Left lobe of liver (tissue), 2 donors: ENCODE measurements at regions not wholly inside any gene's neighbourhood (a gene's known extent, or its start where the extent isn't known, plus 50 kb on each side); places are given as distances from the start of the nearest gene placed in this dataset.
A peak's percentile ranks its signal among the peaks of the same experiment; 100 is the strongest.
"Not testable (repeated sequence)": the region's sequence is repeated elsewhere in the genome, so short reads cannot be mapped to it uniquely, and the experiment has no call there.

Experiments used
- ATAC-seq: fragments of 200-7000 bp; cut with Tn5 transposase; one replicate; pipeline ENCODE4 v1.9.1; 2020; ENCODE audit warnings: mild to moderate bottlenecking, moderate library complexity
- DNase-seq: peaks from one replicate; pipeline ENCODE4 v3.0.0-alpha.2; 2020; ENCODE audit warnings: low spot score
- donor health status: DM: no; HTN: no; CAD: no; lungs with moderate emphysema.
- donor health status: DM: no; HTN: yes; CAD: no.

DNA sequence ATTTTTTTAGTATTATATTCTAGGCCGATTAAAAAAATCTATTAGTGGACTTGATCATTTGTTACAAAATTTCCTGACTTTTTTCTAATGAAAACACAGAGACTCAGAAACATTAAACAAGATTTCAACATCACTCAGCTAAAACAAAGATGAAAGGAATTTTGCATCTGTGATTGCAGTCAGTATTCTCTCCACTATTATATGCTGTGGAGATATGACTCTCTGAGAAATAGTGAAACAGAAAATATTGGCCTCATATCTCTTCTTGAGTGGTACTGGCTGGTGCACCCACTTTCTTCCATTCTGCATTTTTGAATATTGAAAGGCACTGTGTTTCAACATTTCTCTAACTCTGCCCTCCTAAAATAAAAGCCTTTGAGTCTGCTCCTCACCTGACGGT is 914.2 kb downstream of the TSN start:
- ATAC-seq (peak; percentile 33), DNase-seq (no peak)

DNA sequence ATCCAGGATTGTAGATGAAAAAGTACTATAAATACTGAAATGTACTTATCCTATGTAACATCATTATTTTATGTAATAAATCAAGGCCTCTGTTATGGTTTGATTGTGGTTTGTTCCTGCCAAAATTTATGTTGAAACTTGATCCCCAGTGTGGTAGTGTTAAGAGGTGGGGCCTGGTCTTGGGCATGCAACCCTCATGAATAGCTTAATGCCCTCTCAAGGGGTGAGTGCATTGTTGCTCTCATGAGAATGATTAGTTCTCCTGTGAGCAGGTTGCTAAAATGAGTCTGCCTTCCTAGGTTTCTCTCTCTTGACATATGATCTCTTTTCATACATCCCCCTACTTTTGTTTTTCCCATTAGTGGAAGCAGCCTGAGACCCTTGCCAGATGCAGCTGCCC is 915.4 kb downstream of the TSN start:
- ATAC-seq (no peak), DNase-seq (no peak)

DNA sequence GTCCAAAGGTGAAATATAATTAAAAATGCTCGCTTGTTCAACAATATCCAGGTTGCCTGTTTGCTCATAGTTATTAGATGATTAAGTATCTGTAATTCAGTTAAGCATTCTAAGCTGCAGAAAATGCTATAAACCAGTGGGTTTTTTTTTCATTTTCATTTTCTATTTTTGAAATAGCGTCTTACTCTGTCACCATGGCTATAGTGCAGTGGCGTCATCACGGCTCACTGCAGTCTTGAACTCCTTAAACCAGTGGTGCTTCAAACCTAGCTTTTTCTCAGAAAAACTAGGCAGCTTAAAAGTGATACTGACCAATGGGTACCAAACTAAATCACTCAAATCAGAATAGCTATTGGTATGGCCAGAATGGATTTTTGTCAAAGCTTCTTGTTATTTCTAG is 925.2 kb downstream of the TSN start:
- no peak for DNase-seq
- ATAC-seq: no peak

DNA sequence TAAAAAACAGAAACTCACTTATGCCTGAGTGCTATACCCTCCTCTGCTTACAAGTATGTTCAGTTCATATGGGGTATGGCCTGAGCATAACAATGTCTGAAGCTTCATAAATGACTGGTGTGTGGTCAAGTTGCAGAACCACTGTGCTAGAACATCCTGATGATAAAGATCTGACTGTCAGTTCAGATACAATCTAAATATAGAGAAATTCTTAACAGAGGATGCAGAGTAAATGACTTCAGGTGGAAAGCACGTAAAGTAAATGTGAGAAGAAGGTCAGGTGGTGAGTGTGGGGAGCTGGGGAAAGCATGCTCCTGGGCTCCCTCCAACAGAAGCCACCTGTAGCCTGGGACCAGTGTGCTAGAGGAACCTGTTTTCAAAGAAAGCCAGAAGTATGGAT is 926.2 kb downstream of the TSN start:
- DNase-seq (no peak), ATAC-seq (no peak)

DNA sequence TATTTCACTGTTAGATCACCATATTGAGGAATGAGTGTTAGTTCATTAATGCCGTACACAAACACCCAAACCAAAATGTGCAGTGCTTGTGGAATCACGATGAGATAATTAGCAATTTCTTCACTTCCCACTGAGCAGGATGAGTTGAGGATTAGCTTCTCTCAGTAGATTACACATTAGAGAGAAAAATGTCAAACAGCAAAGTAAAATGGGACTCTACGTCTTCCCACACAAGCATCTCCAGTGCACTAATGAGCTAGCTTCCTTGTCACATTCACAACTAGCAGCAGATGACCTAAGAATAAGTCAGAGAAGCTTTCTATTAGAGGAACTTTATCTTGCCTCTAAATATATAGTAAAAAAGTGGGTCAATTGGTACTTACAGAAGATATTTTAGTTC is 926.9 kb downstream of the TSN start:
- ATAC-seq: no peak
- DNase-seq: no peak

DNA sequence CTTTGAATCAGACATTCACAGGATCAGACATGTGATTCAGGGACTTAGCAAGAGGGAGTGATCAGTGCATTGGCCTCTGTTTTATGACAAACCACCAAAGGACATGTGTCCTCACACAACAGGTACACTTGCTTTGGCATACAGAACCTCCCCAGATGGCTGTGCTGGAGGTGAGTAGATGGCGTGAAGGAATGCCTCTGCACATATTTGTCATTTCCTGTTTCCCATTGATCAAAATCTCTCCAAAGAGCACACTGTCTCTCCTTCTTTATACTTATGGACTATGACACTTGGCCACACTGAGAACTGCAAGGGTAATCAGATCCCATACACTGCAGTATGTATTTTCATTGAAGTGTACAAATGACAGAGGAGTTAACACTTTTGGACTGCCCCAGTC is 927.6 kb downstream of the TSN start:
- ATAC-seq (no peak), DNase-seq (no peak)

DNA sequence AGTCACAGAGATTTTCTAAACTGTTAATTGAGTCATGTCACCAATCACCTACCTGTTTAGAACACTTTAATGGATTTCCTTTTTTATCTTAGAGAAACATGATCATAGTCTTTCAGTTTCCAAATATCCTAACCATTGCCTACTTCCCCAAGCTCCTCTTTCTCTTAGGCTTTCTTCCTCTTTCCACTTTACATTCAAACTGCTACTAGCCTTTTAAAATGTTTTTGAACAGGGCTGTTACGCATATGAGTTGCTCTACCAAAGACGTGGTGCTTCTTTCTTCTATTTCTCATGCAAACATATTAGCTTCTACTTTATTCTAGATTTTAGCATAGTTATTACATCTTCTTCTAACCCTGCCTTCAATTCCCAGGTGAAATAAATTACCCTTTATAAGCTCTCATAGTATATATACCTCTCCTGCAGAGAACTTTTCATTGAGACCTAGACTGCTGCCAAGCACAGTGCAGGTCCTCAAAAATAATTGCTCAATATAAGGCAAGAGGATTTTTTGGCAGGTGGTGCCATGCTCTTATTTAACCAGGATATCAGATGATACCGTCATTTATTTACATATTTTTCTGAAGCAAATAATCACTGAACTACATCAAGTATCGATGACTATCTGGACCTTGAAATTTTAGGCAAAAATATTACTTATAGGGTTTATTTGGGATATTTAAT is 937.1 kb downstream of the TSN start:
- ATAC-seq (peak; percentile 95), DNase-seq (no peak)

DNA sequence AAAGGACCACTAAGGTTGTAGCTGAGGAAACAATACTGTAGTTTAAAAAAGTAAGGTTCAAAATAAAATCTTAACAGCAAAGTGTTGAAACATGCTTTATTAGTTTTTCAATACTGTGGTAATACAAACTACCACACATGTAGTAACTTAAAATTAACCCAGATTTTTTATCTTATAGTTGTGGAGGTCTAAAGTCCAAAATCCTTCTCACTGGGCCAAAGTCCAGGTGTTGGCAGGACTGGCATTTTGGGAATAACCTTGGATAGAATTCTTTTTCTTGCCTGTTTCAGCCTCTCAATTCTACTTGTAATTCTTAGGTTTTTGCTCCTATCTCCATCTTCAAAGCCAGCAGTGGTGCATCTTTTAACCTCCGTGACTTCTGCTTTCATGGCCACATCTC is 942.0 kb downstream of the TSN start:
- DNase-seq (no peak), ATAC-seq (peak; percentile 45)

DNA sequence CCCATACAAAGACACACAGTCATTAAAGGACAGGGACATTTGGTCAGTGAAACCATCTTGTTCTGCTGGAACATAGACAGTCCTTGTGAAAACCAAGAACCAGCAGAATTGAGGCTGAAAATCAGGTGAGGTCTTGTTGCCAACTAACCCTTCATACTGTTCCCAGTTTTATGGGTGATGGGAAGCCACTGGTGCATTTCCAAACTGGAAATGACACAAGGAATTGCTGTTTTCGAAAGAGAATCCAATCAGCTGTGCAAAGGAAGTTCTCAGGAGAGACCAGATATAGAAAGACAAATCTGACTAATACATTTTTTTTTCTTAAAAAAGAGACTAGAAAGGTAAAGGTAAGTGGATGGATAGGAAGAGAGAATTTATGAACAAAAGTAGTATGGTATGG is 948.2 kb downstream of the TSN start:
- ATAC-seq: no peak

DNA sequence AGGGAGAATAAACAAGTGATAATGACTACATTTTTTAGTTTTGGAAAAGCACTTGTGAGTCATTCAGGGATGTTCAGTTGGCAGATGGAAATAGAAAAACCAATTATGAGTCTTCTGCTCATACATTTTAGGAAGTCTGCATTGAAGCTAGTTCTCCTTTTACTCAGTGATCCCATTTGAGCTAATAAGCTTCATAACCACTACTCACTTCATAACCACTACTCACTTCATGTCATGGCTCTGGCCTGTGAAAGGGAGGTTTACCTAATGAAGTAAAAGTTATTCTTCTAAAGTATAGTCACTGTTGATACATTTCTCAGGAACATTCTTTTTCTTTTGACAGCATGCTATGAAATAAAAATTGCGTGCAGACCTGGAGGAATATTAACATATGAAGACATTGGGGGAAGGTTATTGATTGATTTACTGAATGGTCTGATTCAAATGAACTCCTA is 948.7 kb downstream of the TSN start:
- ATAC-seq (no peak), DNase-seq (no peak)

More for the DNA sequence above, 948.2 kb downstream of the TSN start:
- DNase-seq: no peak

DNA sequence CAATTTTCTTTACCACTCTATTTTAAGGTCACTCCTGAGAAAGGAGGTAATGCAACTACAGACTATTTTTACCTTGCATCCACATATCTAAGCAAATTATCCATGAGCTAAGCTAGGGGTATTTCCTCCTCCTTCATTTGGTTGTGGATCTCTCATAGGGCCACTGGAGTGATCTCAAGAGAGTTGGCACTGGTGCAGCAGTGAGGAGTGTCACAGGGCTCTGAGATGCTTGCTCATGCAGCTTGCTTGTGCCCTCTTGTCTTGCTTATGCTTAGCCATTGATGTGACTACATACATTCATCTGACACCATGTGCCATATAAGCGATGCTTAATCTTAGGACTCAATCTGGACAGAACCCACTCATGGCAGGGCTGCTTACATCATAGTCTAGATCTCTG is 950.3 kb downstream of the TSN start:
- DNase-seq: no peak

DNA sequence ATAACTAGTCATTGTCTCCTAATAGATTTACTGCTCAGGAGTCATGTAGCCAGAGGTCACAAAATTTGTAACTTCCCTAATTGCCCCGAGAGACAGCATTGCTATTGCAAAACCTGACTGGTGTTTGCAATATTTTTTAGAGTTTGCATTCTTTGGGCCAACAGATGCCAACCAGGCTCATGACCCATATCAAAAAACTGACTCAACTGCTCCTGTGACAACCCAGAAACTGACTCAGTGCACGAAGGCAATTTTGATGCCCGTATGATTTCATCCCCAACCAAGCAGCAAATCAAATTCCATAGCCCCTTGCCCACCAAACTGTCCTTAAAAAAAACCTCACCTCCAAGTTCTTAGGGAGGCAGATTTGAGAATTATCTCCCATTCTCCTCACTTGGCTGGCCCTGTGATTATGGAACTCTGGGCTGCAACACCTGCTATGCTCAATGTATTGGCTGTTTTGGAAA is 951.3 kb downstream of the TSN start:
- peak; percentile 69 for DNase-seq
- ATAC-seq: peak; percentile 72

More for the DNA sequence above, 950.3 kb downstream of the TSN start:
- ATAC-seq: no peak

DNA sequence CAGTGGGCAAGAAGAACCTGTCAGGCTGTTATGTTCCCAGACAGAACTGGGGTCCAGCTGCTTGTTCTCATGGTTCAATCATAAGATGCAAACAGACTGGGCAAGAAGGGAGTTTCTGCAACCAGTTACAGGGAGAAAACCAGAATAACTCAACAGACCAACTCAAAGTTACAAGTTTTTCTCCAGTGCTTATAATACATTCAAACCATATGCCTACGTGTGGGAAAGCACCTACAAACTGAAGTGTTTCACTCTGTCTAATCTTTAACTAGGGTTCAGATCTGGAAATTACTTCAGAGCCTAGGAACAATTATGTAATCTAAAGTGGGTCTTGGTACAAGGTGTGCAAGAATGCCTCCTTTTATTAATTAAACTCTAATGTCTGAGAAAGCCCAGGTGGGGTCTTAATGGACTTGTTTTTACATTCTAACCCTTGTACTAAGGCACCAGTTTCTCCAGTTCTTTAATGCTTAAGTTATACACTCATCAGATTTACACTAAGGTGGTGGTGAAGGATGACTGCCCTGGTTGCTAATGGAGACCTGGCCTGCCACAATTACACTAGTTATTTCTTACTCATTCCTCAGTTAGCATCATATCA is 951.9 kb downstream of the TSN start:
- peak; percentile 58 for ATAC-seq
- no peak for DNase-seq

DNA sequence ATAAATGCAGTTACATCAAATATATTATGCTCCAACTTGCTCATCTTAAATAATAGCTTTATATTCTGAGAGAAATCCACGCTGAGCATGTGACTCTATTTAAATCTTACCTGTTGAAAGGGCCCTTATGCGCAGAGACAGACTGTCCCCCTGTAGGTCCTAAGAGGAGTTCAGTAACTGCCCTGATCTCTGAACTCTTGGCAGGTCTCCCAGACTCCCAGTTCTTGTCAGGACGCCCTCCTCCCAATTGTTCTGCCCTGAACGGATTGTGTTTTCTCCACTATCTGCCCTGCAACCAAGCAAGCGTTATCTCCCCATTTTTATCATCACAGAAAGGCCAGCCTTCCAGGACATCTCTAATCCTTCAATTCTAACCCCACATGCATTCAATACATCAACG is 954.6 kb downstream of the TSN start:
- DNase-seq (peak; percentile 88), ATAC-seq (peak; percentile 84)

DNA sequence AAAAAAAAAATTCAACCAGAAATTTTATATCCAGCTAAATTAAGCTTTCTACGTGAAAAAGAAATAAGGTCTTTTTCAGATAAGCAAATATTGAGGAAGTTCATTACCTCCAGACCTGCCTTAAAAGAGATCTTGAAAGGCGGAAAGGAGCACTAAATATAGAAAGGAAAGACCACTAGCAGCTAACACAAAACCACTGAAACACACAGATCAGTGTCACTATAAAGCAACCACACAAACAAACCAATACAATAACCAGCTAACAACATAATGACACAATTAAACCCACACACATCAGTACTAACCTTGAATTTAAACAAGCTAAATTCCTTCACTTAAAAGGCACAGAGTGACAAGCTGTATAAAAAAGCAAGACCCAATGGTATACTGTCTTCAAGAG is 958.3 kb downstream of the TSN start:
- DNase-seq (no peak), ATAC-seq (no peak)

DNA sequence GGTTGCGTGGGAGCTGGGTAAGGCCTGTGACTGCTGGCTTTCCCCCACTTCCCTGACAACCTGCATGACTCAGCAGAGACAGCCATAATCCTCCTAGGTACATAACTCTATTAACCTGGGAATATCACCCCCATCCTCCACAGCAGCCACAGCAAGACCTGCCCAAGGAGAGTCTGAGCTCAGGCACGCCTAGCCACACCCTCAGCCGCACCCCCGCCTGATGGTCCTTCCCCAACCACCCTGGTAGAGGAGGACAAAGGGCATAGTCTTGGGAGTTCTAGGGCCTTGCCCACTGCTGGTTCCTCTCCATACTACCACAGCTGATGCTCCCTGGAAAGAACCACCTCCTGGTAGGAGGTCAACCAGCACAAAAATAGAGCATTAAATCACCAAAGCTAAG is 965.4 kb downstream of the TSN start:
- not testable (repeated sequence) for ATAC-seq, DNase-seq

DNA sequence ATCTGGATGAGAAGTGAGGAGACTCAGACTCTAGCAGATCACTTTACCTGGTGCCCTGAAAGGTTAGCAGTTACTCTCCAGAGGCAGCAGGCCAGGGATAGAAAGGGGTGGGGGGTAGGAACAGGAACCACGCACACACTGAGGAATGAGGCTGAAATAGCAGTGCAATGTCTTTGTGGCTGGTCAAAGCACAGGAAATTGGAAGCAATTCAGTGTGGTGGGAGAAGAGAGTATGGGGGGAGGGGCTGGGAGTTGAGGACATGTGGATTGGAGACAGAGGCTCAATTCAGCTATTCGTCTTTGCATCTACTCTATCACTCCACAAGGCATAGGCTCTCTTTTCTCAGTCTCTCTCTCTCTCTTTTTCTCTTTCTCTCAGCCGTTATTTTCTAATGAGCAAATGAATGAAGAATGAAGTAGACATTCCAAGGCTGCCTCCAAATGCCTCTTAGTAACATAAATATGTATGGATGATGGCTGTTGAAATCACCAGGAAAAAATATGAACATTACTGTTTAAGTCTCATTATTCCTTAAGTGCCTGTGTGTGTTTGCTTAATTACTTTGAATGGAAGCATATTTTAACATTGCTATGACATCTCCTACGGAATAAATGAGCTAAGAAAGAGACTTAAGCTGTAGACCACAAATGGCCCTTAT is 979.4 kb downstream of the TSN start:
- DNase-seq: no peak
- ATAC-seq: no peak

DNA sequence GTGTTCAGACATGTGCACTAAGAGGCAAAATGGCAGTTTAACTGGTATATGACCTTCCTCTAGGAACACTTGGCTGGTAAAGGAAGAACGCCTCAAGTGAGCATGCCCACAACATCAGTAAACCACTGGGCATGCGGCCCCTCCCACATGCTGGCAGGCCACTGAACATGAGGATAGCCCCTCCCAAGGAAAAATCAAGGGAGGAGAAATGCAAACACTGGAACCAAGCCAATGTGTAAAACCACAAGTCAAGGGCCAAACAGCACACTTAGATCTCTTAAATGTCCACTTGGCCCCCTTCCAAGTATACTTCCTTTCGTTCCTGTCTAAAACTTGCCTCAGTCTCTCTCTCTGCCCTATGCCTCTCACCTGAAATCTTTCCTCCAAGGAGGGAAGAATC is 980.8 kb downstream of the TSN start:
- ATAC-seq: no peak
- no peak for DNase-seq

DNA sequence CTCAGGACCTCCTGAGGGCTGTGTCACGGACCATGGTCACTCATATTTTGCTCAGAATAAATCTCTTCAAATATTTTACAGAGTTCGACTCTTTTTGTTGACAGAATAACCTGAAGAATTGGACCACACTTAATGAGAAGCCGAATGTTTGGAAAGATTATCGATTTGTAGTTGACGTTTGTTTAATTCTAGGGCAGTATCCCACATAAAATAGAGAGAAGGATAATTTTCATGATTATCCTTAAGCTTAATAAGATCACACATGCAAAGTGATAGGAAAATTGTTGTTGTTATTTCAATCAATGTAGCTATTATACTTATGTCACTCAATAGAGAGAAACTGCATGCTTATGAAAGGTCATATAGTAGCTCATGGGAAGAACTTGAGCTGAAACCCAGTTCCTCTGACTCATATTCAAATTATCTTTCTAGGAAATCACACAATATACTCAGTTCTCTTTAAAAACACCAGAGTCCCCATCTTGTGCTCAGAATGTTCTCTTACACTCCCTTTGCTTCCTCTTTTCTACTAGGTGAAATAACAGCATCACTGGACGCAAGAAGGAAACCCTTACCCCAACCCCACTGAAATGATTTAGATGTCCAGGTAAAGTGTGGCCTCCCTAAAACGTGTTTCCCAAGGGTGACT is 982.1 kb downstream of the TSN start:
- ATAC-seq (no peak), DNase-seq (no peak)

DNA sequence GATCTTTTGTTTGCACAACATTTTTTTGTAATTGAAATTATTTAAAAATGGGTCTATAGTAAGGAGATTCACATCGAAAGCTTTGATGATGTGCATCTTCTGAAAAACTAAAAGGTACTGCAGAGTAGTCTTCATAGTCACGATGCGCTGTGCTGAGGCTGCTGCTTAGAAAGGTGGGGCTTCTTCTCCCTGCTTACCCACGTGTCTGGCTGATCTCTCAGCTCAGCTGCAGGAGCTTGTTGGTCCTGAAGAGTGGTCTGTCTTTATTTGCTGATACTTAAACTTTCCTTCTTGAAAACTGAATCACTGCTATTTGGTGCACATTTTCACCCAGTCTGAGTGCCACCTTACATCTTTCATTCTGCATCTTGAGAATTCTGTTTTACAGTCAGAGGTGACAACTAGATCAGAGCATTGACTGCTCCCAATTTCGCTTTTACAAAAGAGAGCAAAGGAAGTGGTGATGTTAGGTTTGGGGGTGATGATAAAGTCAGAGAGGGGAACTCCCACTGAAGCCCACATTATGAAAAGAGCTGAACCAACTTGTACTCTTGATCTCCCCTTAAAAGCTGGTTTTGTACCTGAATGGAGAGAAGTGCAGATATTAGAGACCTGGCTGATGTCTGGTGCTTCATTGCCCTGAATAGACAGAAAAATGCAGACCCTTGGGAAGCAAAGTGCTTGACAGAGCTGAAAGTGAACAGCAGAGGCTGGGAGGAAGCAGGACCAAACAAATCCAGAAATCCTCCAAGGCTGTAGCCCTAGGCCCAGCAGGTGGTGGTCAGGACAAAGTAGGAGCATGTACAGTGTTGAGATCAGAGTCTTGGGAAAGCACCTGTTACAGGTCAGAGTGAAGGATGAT is 984.5 kb downstream of the TSN start:
- no peak for ATAC-seq
- no peak for DNase-seq

DNA sequence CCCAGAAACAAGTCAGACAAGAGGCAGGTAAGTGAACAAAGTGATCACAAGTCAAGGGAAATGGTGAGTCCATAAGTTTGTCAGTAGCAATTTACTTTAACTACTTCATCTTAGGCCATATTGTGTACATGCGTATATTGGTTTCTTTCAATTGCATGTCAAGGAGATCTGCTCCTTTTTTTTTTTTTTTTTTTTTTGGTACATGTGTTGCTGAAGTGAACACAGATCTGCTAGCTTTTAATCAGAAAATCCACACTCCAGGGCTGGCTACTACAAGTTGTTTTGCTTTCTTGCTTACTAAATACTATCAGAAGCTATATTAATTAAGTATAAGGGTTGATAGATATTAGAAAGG is 985.1 kb downstream of the TSN start:
- DNase-seq (no peak), ATAC-seq (no peak)
